ENCODE measurements at regions not wholly inside any gene's neighbourhood (a gene's known extent, or its start where the extent isn't known, plus 50 kb on each side); places are given as distances from the start of the nearest gene placed in this dataset.
"Not testable (repeated sequence)": the region's sequence is repeated elsewhere in the genome, so short reads cannot be mapped to it uniquely, and the experiment has no call there.

GRCh38 chr1:67552336-67552759, 122.1 kb upstream of the SERBP1 start:
- Histone ChIP-seq H3K36me3 (replicated peaks in 1 of 2; ENCODE audit: control insufficient read depth in 2 of 2, insufficient read depth in 2 of 2, low read length in 2 of 2) (no peaks in the 10 kb centered on the region), H3K4me1 (ENCODE audit: control insufficient read depth in 2 of 2, insufficient read depth in 1 of 2, low read depth in 1 of 2, low read length in 2 of 2) (peaks cover 0 to 6% of the 10 kb centered on the region in 2 donors), H2BK15ac (ENCODE audit: low read length) (no peak overlapping the region), H3K4me3 (ENCODE audit: low read length in 2 of 2) (no peak overlapping the region), H2BK120ac (ENCODE audit: low read depth, low read length) (no peak overlapping the region), H3K27me3 (ENCODE audit: control insufficient read depth in 3 of 3, insufficient read depth in 3 of 3, low read depth in 1 of 3, low read length in 3 of 3) (peaks cover 0 to 3% (median 0%) of the 10 kb centered on the region in 3 experiments), H3K79me1 (ENCODE audit: low read depth, low read length) (no peaks in the 10 kb centered on the region), H3K4me2 (ENCODE audit: insufficient read depth, low read length, poor library complexity, severe bottlenecking) (no peak overlapping the region), H3K18ac (ENCODE audit: low read length) (peak overlapping the region; percentile 29), H3K4ac (ENCODE audit: low read length) (no peak overlapping the region), H2BK12ac (ENCODE audit: low read length) (no peak overlapping the region), H3K9ac (ENCODE audit: low read depth, low read length, poor library complexity) (no peak overlapping the region), H3K9me3 (replicated peaks in 1 of 2; ENCODE audit: control insufficient read depth in 2 of 2, insufficient read depth in 1 of 2, low read depth in 1 of 2, low read length in 2 of 2) (no peaks in the 10 kb centered on the region), H3K23ac (ENCODE audit: low read depth, low read length, poor library complexity) (no peak overlapping the region), H3K14ac (ENCODE audit: low read length) (no peak overlapping the region), H2BK5ac (ENCODE audit: low read length) (no peak overlapping the region), H4K91ac (ENCODE audit: low read depth, low read length, poor library complexity) (peak overlapping the region; percentile 38), H2AFZ (ENCODE audit: low read length) (no peak overlapping the region), H2AK5ac (ENCODE audit: low read depth, low read length) (no peak overlapping the region), H3K27ac (replicated peaks; ENCODE audit: low read length) (no peak overlapping the region), H4K8ac (ENCODE audit: low read depth, low read length) (no peak overlapping the region)
- no CpG with 5 or more reads among the region's 3 CpGs for WGBS, 2 donors (ENCODE audit: extremely low coverage in 2 of 2, insufficient read length in 2 of 2, insufficient replicate concordance in 1 of 2)
- no peak for DNase-seq (ENCODE audit: low spot score)

DNA sequence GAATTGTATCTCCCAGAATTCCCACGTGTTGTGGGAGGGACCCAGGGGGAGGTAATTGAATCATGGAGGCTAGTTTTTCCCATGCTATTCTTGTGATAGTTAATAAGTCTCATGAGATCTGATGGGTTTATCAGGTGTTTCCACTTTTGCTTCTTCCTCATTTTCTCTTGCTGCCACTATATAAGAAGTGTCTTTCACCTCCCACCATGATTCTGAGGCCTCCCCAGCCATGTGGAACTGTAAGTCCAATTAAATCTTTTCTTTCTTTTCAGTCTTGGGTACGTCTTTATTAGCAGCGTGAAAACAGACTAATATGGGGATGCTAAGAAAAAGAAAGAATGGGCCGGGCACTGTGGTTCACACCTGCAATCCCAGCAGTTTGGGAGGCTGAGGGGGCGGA, 124.0 kb upstream of the SERBP1 start:
- H3K27ac ChIP-seq (replicated peaks; ENCODE audit: low read length); H3K4me3 ChIP-seq (ENCODE audit: low read length in 2 of 2); H2BK15ac ChIP-seq (ENCODE audit: low read length); H3K4me2 ChIP-seq (ENCODE audit: insufficient read depth, low read length, poor library complexity, severe bottlenecking); H2BK120ac ChIP-seq (ENCODE audit: low read depth, low read length); H4K91ac ChIP-seq (ENCODE audit: low read depth, low read length, poor library complexity); H2BK5ac ChIP-seq (ENCODE audit: low read length); H2AK5ac ChIP-seq (ENCODE audit: low read depth, low read length); H2AFZ ChIP-seq (ENCODE audit: low read length); H3K27me3 ChIP-seq (ENCODE audit: control insufficient read depth in 3 of 3, insufficient read depth in 3 of 3, low read depth in 1 of 3, low read length in 3 of 3); H3K9ac ChIP-seq (ENCODE audit: low read depth, low read length, poor library complexity); H3K4ac ChIP-seq (ENCODE audit: low read length); DNase-seq (ENCODE audit: low spot score); H3K4me1 ChIP-seq (ENCODE audit: control insufficient read depth in 2 of 2, insufficient read depth in 1 of 2, low read depth in 1 of 2, low read length in 2 of 2); H2BK12ac ChIP-seq (ENCODE audit: low read length); H3K9me3 ChIP-seq (replicated peaks in 1 of 2; ENCODE audit: control insufficient read depth in 2 of 2, insufficient read depth in 1 of 2, low read depth in 1 of 2, low read length in 2 of 2); H3K14ac ChIP-seq (ENCODE audit: low read length); H3K18ac ChIP-seq (ENCODE audit: low read length); H4K8ac ChIP-seq (ENCODE audit: low read depth, low read length); H3K79me1 ChIP-seq (ENCODE audit: low read depth, low read length); H3K23ac ChIP-seq (ENCODE audit: low read depth, low read length, poor library complexity); H3K36me3 ChIP-seq (replicated peaks in 1 of 2; ENCODE audit: control insufficient read depth in 2 of 2, insufficient read depth in 2 of 2, low read length in 2 of 2): not testable (repeated sequence)
- WGBS, 2 donors (ENCODE audit: extremely low coverage in 2 of 2, insufficient read length in 2 of 2, insufficient replicate concordance in 1 of 2): no CpG with 5 or more reads among the region's 5 CpGs

GRCh38 chr1:67555461-67556296, 125.5 kb upstream of the SERBP1 start:
- no CpG with 5 or more reads among the region's 15 CpGs for WGBS, 2 donors (ENCODE audit: extremely low coverage in 2 of 2, insufficient read length in 2 of 2, insufficient replicate concordance in 1 of 2)
- H3K14ac ChIP-seq (ENCODE audit: low read length): no peak overlapping the region

DNA sequence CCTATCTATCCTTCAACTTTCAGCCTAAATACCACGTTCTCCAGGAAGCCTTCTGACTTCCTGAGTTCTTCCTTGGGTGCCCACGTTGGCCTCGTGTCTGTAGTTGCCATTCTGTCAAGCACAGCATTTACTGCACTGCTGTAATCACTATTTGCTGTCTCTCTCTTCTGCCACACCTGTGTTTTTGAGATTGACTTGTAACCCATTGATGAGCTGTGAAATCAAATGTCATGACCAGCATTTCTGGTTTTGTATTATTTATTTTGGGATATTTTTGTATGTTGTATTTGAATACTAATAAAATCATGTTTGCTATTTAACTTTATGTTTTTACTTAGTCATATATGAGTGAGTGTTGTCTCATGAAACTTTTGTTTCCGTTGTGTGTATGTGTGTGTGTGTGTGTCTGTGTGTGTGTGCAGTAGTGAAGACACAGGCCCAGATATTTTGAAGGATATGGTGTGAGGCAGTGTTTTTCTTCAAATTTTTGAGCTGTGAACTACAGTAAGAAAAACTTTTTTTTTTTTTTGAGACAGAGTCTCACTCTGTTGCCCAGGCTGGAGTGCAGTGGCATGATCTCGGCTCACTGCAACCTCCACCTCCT, 126.2 kb upstream of the SERBP1 start:
- H3K9ac ChIP-seq (ENCODE audit: low read depth, low read length, poor library complexity): no peak overlapping the region
- no peak overlapping the region for H2BK120ac ChIP-seq (ENCODE audit: low read depth, low read length)
- H4K8ac ChIP-seq (ENCODE audit: low read depth, low read length): no peak overlapping the region
- H3K27ac ChIP-seq (replicated peaks; ENCODE audit: low read length): no peak overlapping the region
- no peak overlapping the region for H2AK5ac ChIP-seq (ENCODE audit: low read depth, low read length)
- no peak overlapping the region for H3K4ac ChIP-seq (ENCODE audit: low read length)
- no peaks in the 10 kb centered on the region for H3K36me3 ChIP-seq (replicated peaks in 1 of 2; ENCODE audit: control insufficient read depth in 2 of 2, insufficient read depth in 2 of 2, low read length in 2 of 2)
- no peak for DNase-seq (ENCODE audit: low spot score)
- no peak overlapping the region for H3K4me2 ChIP-seq (ENCODE audit: insufficient read depth, low read length, poor library complexity, severe bottlenecking)
- H3K27me3 ChIP-seq (ENCODE audit: control insufficient read depth in 3 of 3, insufficient read depth in 3 of 3, low read depth in 1 of 3, low read length in 3 of 3): peaks cover 0 to 3% (median 0%) of the 10 kb centered on the region in 3 experiments
- no peak overlapping the region for H4K91ac ChIP-seq (ENCODE audit: low read depth, low read length, poor library complexity)
- no peak overlapping the region for H3K4me3 ChIP-seq (ENCODE audit: low read length in 2 of 2)
- H2BK15ac ChIP-seq (ENCODE audit: low read length): no peak overlapping the region
- H2AFZ ChIP-seq (ENCODE audit: low read length): no peak overlapping the region
- no peak overlapping the region for H3K14ac ChIP-seq (ENCODE audit: low read length)
- no peak overlapping the region for H2BK12ac ChIP-seq (ENCODE audit: low read length)
- no peak overlapping the region for H3K18ac ChIP-seq (ENCODE audit: low read length)
- no peaks in the 10 kb centered on the region for H3K9me3 ChIP-seq (replicated peaks in 1 of 2; ENCODE audit: control insufficient read depth in 2 of 2, insufficient read depth in 1 of 2, low read depth in 1 of 2, low read length in 2 of 2)
- no peaks in the 10 kb centered on the region for H3K79me1 ChIP-seq (ENCODE audit: low read depth, low read length)
- H3K4me1 ChIP-seq (ENCODE audit: control insufficient read depth in 2 of 2, insufficient read depth in 1 of 2, low read depth in 1 of 2, low read length in 2 of 2): peaks cover 0 to 6% of the 10 kb centered on the region in 2 donors
- no CpG with 5 or more reads among the region's 5 CpGs for WGBS, 2 donors (ENCODE audit: extremely low coverage in 2 of 2, insufficient read length in 2 of 2, insufficient replicate concordance in 1 of 2)
- H2BK5ac ChIP-seq (ENCODE audit: low read length): no peak overlapping the region
- H3K23ac ChIP-seq (ENCODE audit: low read depth, low read length, poor library complexity): no peak overlapping the region

More at GRCh38 chr1:67555461-67556296, 125.5 kb upstream of the SERBP1 start:
- Histone ChIP-seq H3K23ac (ENCODE audit: low read depth, low read length, poor library complexity) (no peak overlapping the region), H3K36me3 (replicated peaks in 1 of 2; ENCODE audit: control insufficient read depth in 2 of 2, insufficient read depth in 2 of 2, low read length in 2 of 2) (no peaks in the 10 kb centered on the region), H3K27ac (replicated peaks; ENCODE audit: low read length) (no peak overlapping the region), H2AFZ (ENCODE audit: low read length) (no peak overlapping the region), H2BK15ac (ENCODE audit: low read length) (no peak overlapping the region), H3K9me3 (replicated peaks in 1 of 2; ENCODE audit: control insufficient read depth in 2 of 2, insufficient read depth in 1 of 2, low read depth in 1 of 2, low read length in 2 of 2) (no peaks in the 10 kb centered on the region), H3K18ac (ENCODE audit: low read length) (peak overlapping the region; percentile 44), H4K8ac (ENCODE audit: low read depth, low read length) (no peak overlapping the region), H3K9ac (ENCODE audit: low read depth, low read length, poor library complexity) (no peak overlapping the region), H4K91ac (ENCODE audit: low read depth, low read length, poor library complexity) (no peak overlapping the region), H2BK12ac (ENCODE audit: low read length) (no peak overlapping the region), H3K79me1 (ENCODE audit: low read depth, low read length) (no peaks in the 10 kb centered on the region), H3K27me3 (ENCODE audit: control insufficient read depth in 3 of 3, insufficient read depth in 3 of 3, low read depth in 1 of 3, low read length in 3 of 3) (peaks cover 0 to 3% (median 0%) of the 10 kb centered on the region in 3 experiments), H3K4me3 (ENCODE audit: low read length in 2 of 2) (no peak overlapping the region), H2BK120ac (ENCODE audit: low read depth, low read length) (no peak overlapping the region), H2BK5ac (ENCODE audit: low read length) (no peak overlapping the region), H3K4ac (ENCODE audit: low read length) (no peak overlapping the region), H3K4me1 (ENCODE audit: control insufficient read depth in 2 of 2, insufficient read depth in 1 of 2, low read depth in 1 of 2, low read length in 2 of 2) (peaks cover 0 to 6% of the 10 kb centered on the region in 2 donors), H3K4me2 (ENCODE audit: insufficient read depth, low read length, poor library complexity, severe bottlenecking) (no peak overlapping the region), H2AK5ac (ENCODE audit: low read depth, low read length) (no peak overlapping the region)
- DNase-seq (ENCODE audit: low spot score): no peak

All from neuronal stem cell (in vitro differentiated cells).